Chondrocyte (in vitro differentiated cells): ENCODE measurements at regions not wholly inside any gene's neighbourhood (a gene's known extent, or its start where the extent isn't known, plus 50 kb on each side); places are given as distances from the start of the nearest gene placed in this dataset.

Experiments
- DNase-seq: peaks from one replicate; pipeline ENCODE4 v3.0.0; 2021; ENCODE audit warnings: mixed read lengths, low spot score
- H3K27ac Mint-ChIP-seq: one replicate; pipeline ENCODE4 v1.8.0; 2021; ENCODE audit warnings: mild to moderate bottlenecking, moderate library complexity, mixed read lengths; ENCODE audit not compliant: unreplicated experiment
- H3K27me3 Mint-ChIP-seq: 2 replicates; pipeline ENCODE4 v1.8.0; 2021; ENCODE audit warnings: low read depth, mixed read lengths
- H3K36me3 Mint-ChIP-seq: 2 replicates; pipeline ENCODE4 v1.8.0; 2021; ENCODE audit warnings: low read depth, mixed read lengths
- H3K4me1 Mint-ChIP-seq: 2 replicates; pipeline ENCODE4 v1.8.0; 2021; ENCODE audit warnings: low read depth, mild to moderate bottlenecking, mixed read lengths
- H3K4me3 Mint-ChIP-seq: one replicate; pipeline ENCODE4 v1.8.0; 2021; ENCODE audit warnings: mild to moderate bottlenecking, moderate library complexity, mixed read lengths; ENCODE audit not compliant: unreplicated experiment
- H3K9me3 Mint-ChIP-seq: 2 replicates; pipeline ENCODE4 v1.8.0; 2021; ENCODE audit warnings: low read depth, mixed read lengths
- TF ChIP-seq, protein P1 (sequence below): fragments of 200-600 bp; sonication (generic); IDR thresholded peaks from 2 replicates; pipeline ENCODE4 v1.5.0; 2021; ENCODE audit warnings: antibody characterized with exemption, mild to moderate bottlenecking, moderate library complexity

DNA sequence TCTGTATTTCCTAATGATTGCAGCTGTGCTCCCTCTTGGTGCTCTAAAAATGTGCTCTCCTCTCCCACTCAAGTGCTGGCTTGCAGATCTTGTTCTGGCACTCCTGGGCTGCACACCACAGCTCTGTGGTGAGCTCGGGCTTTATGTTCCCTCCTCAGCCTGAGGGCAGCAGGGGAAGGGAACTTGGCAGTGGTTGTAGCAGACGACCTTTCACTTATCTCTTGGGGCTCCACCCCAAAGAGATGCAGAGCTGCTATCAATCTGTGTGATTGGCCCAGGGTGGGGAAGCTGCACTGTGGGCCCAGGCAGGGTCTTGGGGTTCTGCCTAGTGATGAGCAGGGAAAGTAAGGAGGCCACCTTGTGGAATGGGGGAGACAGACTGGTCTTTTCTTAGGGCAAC lies 143.5 kb upstream of the GORAB start:
- TF ChIP-seq, protein P1, sequence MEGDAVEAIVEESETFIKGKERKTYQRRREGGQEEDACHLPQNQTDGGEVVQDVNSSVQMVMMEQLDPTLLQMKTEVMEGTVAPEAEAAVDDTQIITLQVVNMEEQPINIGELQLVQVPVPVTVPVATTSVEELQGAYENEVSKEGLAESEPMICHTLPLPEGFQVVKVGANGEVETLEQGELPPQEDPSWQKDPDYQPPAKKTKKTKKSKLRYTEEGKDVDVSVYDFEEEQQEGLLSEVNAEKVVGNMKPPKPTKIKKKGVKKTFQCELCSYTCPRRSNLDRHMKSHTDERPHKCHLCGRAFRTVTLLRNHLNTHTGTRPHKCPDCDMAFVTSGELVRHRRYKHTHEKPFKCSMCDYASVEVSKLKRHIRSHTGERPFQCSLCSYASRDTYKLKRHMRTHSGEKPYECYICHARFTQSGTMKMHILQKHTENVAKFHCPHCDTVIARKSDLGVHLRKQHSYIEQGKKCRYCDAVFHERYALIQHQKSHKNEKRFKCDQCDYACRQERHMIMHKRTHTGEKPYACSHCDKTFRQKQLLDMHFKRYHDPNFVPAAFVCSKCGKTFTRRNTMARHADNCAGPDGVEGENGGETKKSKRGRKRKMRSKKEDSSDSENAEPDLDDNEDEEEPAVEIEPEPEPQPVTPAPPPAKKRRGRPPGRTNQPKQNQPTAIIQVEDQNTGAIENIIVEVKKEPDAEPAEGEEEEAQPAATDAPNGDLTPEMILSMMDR: no peak
- H3K27me3 Mint-ChIP-seq: no peaks in the 10 kb centered on the region
- peaks cover 1% of the 10 kb centered on the region for H3K36me3 Mint-ChIP-seq
- H3K4me1 Mint-ChIP-seq: no peaks in the 10 kb centered on the region
- no peak overlapping the region for H3K4me3 Mint-ChIP-seq
- no peak for DNase-seq
- no peak overlapping the region for H3K27ac Mint-ChIP-seq
- peaks cover 10% of the 10 kb centered on the region for H3K9me3 Mint-ChIP-seq

DNA sequence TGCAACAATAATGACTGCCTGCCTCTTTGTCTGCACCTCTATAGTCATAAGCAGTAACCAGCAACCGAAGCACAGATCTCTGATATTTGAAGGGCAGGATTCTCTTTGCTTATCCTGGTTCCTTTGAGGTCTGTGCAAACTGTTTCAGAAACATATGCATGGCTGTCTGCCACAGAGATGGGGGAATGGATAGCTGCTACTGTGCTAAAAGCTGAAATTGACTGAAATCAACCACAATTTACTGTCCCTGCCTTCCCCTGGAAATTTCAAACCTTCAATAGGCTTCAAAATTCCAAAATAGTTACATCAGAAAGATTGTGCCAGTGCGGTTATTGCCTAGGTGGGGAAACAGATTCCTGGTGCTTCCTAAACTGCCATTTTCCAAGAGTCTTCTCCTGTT lies 136.8 kb upstream of the GORAB start:
- H3K27ac Mint-ChIP-seq: no peak overlapping the region
- no peak for DNase-seq
- no peaks in the 10 kb centered on the region for H3K27me3 Mint-ChIP-seq
- H3K4me3 Mint-ChIP-seq: no peak overlapping the region
- peaks cover 6% of the 10 kb centered on the region for H3K36me3 Mint-ChIP-seq
- TF ChIP-seq, protein P1: no peak
- H3K9me3 Mint-ChIP-seq: peaks cover 19% of the 10 kb centered on the region
- peaks cover 9% of the 10 kb centered on the region for H3K4me1 Mint-ChIP-seq

DNA sequence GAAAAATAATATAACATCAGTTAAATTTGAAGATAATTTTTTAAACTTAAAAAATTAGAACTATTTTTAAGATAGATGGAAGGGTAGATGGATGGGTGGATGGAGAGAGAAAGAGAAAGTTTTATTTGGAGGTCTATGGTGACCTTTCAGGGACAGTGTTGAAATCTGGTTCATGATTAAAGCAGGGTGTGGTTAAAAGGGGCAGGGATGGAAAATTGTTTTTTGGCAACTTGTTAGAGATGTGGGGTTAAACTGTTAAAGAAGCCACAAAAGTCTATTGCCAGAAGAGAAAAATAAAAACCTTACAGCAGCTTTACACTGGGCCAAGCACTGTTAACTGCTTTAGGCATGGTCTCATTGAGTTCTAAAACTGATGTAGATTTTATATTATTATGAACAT lies 134.9 kb upstream of the GORAB start:
- Mint-ChIP-seq H3K36me3 (peaks cover 4% of the 10 kb centered on the region), H3K4me1 (peaks cover 9% of the 10 kb centered on the region), H3K9me3 (peaks cover 20% of the 10 kb centered on the region), H3K27me3 (no peaks in the 10 kb centered on the region), H3K4me3 (no peak overlapping the region), H3K27ac (no peak overlapping the region)
- TF ChIP-seq, protein P1: no peak
- DNase-seq: no peak

DNA sequence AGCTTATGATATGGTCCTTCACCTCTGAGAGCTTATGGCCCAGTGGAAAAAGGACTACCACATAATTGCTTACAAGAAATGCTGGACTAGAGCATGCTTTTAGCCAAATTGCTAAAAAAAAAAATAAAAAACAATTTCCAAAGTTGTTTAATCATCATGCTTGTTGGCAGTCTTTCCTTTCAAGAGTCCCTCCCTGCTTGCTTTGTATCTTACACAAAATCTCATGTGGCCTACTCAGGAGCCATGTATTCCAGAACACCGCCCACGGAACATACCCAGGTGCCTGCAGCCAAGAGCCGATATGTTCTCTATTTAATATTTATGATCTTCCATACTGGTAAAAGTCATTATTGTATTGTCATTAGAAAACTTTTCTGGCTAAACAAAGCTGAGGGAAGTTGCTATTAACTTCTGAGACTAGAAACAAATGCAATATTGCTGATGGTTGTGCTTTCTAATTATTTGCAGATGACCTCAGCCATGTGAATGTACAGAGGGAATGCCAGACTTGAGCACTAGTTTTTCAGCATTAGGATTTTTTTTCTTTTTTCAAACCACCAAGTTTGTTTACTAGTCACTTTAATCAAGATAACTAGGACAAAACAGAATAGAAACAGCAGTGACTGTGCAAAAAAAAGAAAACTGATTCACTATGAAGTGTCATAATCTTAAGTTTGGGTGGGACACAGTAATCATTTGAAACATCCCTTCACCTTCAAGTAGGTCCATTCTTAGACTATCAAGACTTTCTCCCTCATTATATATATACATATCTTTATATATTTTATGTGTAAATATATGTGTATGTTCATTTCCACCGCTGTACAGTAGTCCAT lies 129.3 kb upstream of the GORAB start:
- TF ChIP-seq, protein P1: no peak
- no peak overlapping the region for H3K27ac Mint-ChIP-seq
- H3K4me3 Mint-ChIP-seq: no peak overlapping the region
- H3K4me1 Mint-ChIP-seq: peaks cover 11% of the 10 kb centered on the region
- peaks cover 14% of the 10 kb centered on the region for H3K9me3 Mint-ChIP-seq
- DNase-seq: no peak
- H3K36me3 Mint-ChIP-seq: peaks cover 3% of the 10 kb centered on the region
- H3K27me3 Mint-ChIP-seq: no peaks in the 10 kb centered on the region

DNA sequence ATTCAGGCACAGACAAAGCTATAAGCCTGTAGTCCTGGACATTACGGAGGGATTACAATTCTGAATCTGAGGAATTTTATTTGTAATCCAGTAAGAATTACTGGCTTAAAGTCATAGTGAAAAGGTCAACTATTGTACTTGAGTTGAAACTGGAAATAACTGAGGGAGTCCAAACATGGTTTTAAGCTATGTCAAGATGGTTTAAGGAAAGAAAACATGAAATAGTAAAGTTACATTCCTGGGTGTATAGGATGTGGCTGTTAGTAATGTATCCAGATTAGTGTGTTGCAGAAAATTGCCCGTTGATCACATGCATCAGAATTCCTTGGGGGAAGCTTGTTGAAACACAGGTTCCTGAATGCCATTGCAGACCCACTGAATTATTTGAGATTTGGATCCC lies 124.8 kb upstream of the GORAB start:
- TF ChIP-seq, protein P1: no peak
- H3K4me3 Mint-ChIP-seq: no peak overlapping the region
- peak overlapping the region; percentile 59 for H3K27ac Mint-ChIP-seq
- no peaks in the 10 kb centered on the region for H3K27me3 Mint-ChIP-seq
- no peak for DNase-seq
- H3K4me1 Mint-ChIP-seq: peaks cover 50% of the 10 kb centered on the region
- peaks cover 4% of the 10 kb centered on the region for H3K36me3 Mint-ChIP-seq
- peaks cover 20% of the 10 kb centered on the region for H3K9me3 Mint-ChIP-seq
